NB4 (cell line): ENCODE measurements at regions not wholly inside any gene's neighbourhood (a gene's known extent, or its start where the extent isn't known, plus 50 kb on each side); places are given as distances from the start of the nearest gene placed in this dataset.

Source experiments
- CTCF ChIP-seq: IDR thresholded peaks from one replicate; pipeline ENCODE4 v1.5.1; 2012; ENCODE audit warnings: low read depth, low read length
- POLR2A ChIP-seq: IDR thresholded peaks from 2 replicates; pipeline ENCODE4 v1.6.1; 2011; ENCODE audit warnings: mild to moderate bottlenecking; ENCODE audit not compliant: insufficient read length; ENCODE audit errors: extremely low read depth

- TF ChIP-seq CTCF (no peak), POLR2A (no peak)
Measured at GRCh38 chr4:1561286-1561990, 122.7 kb downstream of the FAM53A start.
